GM19025 (cell line): ENCODE measurements at regions not wholly inside any gene's neighbourhood (a gene's known extent, or its start where the extent isn't known, plus 50 kb on each side); places are given as distances from the start of the nearest gene placed in this dataset.

Experiments used
- ATAC-seq: cut with Tn5 transposase; IDR thresholded peaks from one replicate; pipeline ENCODE4 v1.9.1; 2021; ENCODE audit warnings: mild to moderate bottlenecking, low read depth, moderate library complexity; ENCODE audit not compliant: unreplicated experiment

DNA sequence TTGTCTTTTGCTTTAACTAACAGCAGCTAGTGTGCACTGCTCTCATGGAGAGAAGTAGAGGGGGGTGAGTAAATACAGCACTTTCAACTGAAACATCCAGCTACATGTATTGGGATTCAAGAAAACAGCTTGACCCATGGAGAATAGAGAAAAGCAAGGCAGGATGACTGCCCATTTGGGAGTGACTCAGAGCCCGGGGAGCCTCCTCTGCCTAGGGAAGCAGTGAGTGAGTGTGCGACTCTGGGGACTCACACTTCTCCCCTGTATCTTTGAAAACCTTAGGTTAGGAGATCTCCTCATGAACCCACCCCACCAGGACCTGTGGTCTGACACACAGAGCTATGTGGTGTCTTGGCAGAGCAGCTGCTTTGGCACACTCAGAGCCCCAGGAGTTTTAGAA lies 82.0 kb upstream of the PTGFR start:
- no peak for ATAC-seq

DNA sequence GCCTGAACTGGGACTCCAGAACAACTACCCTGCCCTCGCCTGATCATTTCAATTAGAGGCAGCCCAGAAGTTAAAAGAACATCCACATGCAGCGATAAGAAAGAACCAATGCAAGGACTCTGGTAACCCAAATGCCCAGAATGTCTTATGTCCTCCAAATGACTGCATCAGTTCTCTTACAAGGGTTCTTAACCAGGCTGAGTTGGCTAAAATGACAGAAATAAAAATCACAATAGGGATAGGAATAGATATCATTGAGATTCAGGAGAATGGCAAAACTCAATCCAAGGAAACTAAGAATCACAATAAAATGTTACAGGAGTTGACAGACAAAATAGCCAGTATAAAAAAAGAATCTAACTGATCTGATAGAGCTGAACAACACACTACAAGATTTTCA lies 80.1 kb upstream of the PTGFR start:
- ATAC-seq = no peak

DNA sequence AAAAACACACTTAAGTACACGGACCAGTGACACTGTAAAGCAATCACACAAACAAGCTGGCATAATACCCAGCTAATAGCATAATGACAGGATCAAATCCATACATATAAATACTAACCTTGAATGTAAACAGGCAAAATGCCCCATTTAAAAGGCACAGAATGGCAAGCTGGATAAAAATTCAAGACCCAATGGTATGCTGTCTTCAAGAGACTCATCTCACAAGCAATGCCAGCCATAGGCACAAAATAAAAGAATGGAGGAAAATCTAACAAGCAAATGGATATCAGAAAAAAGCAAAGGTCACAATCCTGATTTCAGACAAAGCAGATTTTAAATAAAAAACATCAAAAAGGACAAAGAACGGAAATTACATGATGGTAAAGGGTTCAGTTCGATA lies 79.1 kb upstream of the PTGFR start:
- ATAC-seq = no peak

DNA sequence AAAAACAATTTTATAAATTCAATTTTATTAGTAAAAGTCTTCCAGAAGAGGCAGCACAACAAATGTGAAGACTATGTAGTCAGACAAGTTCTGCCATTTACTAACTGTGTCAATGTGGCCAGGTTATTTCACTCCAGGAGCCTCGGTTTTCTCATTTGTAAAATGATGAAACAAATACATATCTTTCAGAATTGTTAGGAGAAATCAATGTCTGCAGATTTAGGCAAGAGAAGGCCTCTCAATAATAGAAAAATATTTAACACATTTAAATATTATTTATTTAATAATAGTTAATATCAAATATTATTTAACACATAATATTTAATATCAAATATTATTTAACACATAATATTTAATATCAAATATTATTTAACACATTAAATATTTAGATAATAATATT lies 75.6 kb upstream of the PTGFR start:
- no peak for ATAC-seq

DNA sequence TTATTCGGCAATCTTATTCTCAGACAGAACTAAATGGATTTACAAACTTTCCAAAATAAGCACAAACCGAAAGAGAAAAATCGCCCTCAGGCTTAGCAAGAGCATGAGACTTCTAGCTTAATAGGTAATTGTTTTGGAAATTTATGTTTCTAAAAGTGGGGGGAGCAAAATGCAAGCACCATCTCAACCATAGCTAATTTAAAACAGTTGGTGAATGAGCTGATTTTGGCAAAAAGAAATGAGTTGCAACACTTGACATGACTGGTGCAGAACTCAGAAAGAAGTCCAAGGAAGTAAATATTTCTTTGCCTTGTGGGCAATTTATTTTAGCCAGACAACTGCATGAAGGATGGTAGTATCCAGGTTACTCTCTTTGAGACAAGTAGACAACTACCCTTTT lies 71.5 kb upstream of the PTGFR start:
- no peak for ATAC-seq

DNA sequence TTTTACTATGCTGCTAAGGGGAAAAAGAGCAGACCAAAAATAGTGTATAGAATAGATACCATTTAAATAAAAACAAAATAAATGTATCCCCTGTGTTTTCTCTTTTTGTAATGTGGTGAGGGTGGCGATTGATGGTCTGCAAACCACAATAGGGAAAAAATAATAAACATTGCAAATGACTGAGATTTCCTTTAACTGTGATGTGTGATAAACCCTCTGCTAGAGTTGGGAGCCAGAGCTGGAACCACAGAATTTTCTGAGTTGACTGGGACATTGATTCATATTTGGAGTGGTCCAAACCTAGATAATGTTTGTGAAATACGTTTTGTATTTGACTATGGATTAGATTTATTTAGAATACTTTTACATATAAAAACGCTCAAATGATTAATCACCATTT lies 70.6 kb upstream of the PTGFR start:
- ATAC-seq = no peak

DNA sequence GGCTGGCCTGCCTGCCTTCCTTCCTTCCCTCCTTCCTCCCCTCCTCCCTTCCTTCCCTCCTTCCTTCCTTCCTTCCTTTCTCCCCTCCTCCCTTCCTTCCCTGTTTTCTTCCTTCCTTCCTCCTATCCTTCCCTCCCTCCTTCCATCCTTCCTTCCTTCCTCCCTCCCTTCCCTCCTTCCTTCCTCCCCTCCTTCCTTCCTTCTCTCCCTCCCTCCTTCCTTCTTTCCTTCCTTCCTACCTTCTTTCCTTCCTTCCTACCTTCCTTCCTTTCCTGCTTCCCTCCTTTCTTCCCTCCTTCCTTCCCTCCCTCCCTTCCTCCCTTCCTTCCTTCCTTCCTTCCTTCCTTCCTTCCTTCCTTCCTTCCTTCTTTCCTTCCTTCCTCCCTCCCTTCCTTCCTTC lies 70.1 kb upstream of the PTGFR start:
- no peak for ATAC-seq

DNA sequence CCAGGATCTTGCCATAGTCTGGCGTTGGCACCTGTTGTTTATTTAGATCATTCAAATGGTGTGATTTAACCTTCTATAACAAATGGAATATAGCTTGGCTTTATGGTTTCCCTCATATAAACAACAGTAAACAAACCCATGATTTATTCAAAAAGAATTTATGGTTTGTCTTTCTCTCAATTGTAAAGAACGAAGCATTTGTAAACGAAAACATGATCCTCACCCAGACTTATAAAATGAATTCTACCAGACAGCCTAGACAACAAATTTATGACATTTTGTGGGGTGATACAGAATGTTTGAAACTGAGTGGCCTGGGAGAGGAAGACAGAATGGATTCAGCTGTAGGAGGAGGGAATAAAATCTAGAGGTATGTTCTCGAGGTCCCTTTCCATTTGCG lies 66.1 kb upstream of the PTGFR start:
- no peak for ATAC-seq

DNA sequence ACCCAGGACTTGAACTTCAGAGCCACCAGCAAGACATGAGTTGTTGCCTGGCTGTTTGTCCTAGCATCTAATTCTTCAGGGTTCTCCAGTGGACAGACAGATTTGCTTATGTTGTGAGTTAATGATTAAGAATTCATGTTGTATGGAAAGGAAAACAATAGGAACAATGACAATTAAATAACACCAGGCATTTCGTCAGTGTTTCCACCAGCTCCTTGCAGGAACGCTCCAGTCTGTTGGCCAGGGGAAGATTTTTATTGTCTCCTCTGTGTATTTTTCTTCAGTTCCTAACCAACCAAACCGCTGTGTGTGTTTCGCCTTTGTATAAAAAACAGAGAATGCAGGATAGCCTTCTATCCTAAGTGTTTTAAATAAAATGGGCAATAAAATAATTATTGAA lies 64.4 kb upstream of the PTGFR start:
- no peak for ATAC-seq

DNA sequence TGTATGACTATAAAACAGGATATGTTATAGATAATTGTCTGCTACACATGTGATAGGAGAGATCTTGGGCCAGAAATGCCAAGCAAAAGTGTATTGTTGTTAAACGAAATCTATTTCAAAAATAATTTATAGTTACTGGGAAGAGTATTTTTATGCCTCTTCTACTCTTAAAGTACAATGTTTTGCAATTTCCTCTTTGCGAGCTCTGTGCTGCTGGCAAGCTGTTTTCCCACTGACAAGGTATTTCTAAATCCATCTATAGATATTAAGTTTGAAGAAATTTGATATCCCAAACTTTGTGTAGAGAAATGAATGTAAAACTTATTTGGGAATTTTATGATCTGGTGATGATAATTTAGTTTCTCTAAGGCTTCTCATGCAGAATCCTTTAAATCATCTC lies 63.3 kb upstream of the PTGFR start:
- no peak for ATAC-seq

DNA sequence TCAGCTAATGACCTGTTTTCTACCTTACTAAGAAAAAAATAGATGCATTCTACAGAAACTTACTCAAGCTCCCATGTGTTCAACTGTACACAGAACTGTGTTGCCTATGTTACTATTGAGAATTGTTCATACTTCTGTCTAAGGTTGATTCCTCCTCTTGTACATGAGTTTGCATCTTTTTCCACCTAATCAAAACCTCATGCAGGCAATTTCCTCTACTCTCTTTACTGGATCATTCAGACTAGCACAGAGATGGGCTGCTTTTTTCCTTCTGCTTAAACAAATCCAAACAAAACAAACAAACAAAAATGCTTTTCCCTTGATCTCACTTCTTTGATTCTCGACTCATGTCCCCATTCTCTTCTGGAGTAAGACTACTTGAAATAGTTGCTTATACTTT lies 58.8 kb upstream of the PTGFR start:
- no peak for ATAC-seq

DNA sequence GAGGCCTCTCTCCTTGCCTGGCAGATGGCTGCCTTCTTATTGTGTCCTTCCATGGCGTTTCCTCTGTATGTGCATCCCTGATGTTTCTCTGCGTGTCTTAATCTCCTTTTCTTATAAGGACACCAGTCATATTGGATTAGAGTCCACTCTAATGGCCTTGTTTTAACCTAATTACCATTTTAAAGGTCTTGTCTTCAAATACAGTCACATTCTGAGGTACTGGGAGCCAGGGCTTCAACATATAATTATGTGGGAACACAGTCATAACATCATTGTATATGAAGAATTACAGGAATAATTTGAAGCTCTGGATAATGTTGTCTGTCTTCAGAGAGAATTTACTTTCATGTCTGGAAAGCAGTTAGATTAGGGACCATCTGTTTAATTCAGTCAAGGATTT lies 56.4 kb upstream of the PTGFR start:
- no peak for ATAC-seq

DNA sequence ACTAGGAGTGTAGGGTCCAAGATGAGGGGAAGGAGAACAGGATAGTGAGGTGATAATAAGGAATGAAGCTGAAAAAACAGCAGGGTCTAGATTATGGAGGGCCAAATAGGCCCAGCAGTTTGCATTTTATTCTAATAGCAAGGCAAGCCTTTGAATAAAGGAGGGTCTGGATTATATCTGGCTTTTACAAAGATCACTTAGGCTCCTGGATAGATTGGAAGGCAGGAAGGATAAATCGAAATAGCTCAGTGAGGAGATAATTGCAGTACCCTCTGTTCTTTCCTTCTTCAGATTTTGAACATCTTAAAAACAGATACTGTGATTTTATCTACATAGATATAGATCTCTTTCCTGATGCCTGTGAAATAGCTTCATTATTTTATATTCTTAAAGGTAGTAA lies 53.8 kb upstream of the PTGFR start:
- no peak for ATAC-seq

DNA sequence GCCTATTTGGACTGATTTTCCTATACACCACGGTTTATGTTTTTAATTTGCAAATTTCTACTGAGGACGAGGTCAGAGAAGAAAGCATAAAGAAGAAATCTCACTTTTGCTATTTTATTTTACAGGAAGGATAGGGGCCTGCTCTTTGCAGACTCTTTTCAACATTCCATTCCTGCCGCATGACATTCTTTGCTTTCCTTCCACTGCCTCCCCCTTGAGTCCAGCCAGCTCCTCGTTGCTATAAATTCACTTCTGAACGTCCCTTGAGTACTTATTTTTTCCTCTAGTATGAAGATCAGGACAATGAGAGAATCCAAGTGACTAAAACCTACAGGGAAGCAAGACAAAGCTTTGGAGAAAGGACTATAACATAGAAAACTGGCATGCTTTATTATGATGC lies 53.4 kb upstream of the PTGFR start:
- ATAC-seq = no peak

DNA sequence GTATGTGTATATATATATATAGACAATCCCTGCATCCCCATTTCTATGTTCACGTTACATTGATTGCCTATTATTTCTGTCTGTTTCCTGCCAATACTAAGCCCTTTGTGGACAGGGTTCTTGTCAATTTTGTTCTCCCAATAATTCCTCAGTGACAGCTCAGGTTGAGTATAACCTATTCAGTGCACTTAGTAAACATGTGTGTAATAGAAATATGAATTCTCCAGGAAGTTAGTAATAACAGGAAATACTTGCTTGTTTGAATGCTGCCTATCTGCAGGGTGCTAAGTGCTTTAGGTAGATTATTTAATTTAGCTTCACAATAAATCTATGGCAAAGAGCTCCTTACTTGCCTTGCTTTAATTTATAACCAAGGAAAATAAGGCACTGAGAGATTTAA lies 52.8 kb upstream of the PTGFR start:
- no peak for ATAC-seq

DNA sequence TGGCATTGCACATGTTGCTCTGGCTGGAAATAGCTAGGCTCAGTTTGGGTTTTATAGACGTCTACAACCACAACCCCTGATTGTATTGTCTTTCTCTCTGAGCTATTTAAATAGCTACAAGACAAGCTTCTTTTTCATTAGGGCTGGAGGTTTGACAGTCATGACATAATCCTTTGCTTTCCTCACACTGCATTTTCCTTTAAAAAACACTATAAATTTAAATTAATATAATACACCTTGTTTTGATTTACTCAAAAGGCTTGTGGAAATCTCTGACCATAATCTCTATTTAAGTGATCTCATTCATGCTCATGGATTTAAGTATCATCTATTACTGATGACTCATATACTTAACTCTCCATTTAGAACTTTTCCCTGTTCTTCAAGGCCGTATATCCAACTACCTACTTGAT lies 50.4 kb upstream of the PTGFR start:
- no peak for ATAC-seq
